ENCODE measurements at regions not wholly inside any gene's neighbourhood (a gene's known extent, or its start where the extent isn't known, plus 50 kb on each side); places are given as distances from the start of the nearest gene placed in this dataset.

DNA sequence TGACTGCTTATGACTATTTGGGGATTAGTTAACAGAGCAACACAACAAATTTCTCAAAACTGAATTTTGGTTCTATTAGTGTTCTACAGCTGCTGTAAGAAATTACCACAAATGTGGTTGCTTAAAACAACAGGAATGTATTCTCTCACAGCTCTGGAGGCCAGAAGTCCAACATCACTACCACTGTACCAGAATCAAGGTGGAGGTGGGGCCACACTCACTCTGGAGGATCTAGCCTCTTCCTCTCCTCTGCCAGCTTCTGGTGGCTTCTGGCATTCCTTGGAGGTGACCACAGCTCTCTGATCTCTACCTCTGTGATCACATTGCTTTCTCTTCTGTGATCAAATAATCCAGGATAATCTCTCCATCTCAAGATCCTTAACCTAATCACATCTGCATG, 194.7 kb upstream of the BMPER start:
- TF ChIP-seq POLR2AphosphoS5 (IDR thresholded peaks at IDR 0.05) (no peak), EP300 (IDR thresholded peaks at IDR 0.05) (no peak), POLR2A (IDR thresholded peaks at IDR 0.05) (no peak)
- TF ChIP-seq, protein P1, sequence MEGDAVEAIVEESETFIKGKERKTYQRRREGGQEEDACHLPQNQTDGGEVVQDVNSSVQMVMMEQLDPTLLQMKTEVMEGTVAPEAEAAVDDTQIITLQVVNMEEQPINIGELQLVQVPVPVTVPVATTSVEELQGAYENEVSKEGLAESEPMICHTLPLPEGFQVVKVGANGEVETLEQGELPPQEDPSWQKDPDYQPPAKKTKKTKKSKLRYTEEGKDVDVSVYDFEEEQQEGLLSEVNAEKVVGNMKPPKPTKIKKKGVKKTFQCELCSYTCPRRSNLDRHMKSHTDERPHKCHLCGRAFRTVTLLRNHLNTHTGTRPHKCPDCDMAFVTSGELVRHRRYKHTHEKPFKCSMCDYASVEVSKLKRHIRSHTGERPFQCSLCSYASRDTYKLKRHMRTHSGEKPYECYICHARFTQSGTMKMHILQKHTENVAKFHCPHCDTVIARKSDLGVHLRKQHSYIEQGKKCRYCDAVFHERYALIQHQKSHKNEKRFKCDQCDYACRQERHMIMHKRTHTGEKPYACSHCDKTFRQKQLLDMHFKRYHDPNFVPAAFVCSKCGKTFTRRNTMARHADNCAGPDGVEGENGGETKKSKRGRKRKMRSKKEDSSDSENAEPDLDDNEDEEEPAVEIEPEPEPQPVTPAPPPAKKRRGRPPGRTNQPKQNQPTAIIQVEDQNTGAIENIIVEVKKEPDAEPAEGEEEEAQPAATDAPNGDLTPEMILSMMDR (IDR thresholded peaks at IDR 0.05) = no peak
- H3K4me1 ChIP-seq = peaks cover 0 to 21% (median 5%) of the 10 kb centered on the region in 4 donors
- no peaks in the 10 kb centered on the region for H3K9me3 ChIP-seq
- DNase-seq = no peak
- no peak overlapping the region for H3K27ac ChIP-seq
- H3K27me3 ChIP-seq = no peaks in the 10 kb centered on the region
- intact Hi-C loops (cut with DNase I; ENCODE audit: low total_unique reads) = no loop called here
- H3K4me3 ChIP-seq = no peak overlapping the region
- no peaks in the 10 kb centered on the region for H3K36me3 ChIP-seq

DNA sequence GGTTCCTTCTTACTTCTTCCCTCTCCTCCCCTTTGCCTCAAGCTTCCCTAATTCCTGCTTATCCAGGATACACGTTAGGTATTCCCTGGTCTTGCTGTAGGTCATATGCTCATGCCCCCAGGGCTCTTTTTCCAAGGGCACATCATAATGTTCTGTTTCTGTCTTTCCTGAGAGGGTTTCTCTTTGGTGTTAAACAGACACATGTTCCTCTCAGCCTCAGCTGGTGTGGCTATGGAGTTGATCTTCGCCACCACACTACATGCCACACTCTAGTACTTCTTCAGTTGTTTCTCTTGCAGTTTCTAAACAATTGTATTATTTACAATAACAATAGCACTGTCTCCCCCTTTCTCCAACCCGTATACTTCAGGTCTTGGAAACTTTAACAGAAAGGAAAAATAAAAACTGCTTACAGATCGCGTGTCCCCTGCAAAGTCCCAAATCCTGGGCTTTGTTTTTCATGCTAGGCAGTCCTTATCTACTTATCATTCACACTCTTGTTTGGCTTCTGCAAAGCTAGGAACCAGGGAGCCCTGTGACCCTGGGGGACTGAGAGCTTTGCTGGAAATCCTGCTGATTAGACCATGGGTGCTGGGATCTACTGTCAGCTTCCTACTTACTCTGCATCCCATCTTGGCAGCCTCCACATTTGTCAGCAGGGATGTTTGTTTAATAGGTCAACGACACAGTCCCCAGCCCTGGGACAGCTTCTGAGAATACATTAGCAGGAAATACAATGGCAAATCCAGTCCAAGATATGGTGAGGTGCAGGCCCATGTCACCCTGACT, 193.9 kb upstream of the BMPER start:
- no peak for DNase-seq
- H3K27me3 ChIP-seq = no peaks in the 10 kb centered on the region
- H3K9me3 ChIP-seq = no peaks in the 10 kb centered on the region
- no peak overlapping the region for H3K27ac ChIP-seq
- WGBS, 5 donors = 41 to 53% (median 48%) methylated on average over 6 of the region's 6 CpGs
- intact Hi-C loops (cut with DNase I; ENCODE audit: low total_unique reads) = no loop called here
- H3K4me3 ChIP-seq = no peak overlapping the region
- no peaks in the 10 kb centered on the region for H3K36me3 ChIP-seq
- peaks cover 0 to 18% (median 4%) of the 10 kb centered on the region in 4 donors for H3K4me1 ChIP-seq
- TF ChIP-seq, protein P1 (IDR thresholded peaks at IDR 0.05) = no peak
- TF ChIP-seq POLR2AphosphoS5 (IDR thresholded peaks at IDR 0.05) (no peak), POLR2A (IDR thresholded peaks at IDR 0.05) (no peak), EP300 (IDR thresholded peaks at IDR 0.05) (no peak)

GRCh38 chr7:33712020-33712414, 193.3 kb upstream of the BMPER start:
- intact Hi-C loops (cut with DNase I; ENCODE audit: low total_unique reads) = no loop called here
- no peaks in the 10 kb centered on the region for H3K9me3 ChIP-seq
- no peaks in the 10 kb centered on the region for H3K27me3 ChIP-seq
- H3K36me3 ChIP-seq = no peaks in the 10 kb centered on the region
- no peak for DNase-seq
- H3K4me3 ChIP-seq = no peak overlapping the region
- H3K27ac ChIP-seq = no peak overlapping the region
- peaks cover 0 to 12% (median 3%) of the 10 kb centered on the region in 4 donors for H3K4me1 ChIP-seq
- WGBS, 5 donors = 61 to 81% (median 65%) methylated on average over 4 of the region's 4 CpGs
- TF ChIP-seq EP300 (IDR thresholded peaks at IDR 0.05) (no peak), POLR2AphosphoS5 (IDR thresholded peaks at IDR 0.05) (no peak), POLR2A (IDR thresholded peaks at IDR 0.05) (no peak)
- TF ChIP-seq, protein P1 (IDR thresholded peaks at IDR 0.05) = no peak

DNA sequence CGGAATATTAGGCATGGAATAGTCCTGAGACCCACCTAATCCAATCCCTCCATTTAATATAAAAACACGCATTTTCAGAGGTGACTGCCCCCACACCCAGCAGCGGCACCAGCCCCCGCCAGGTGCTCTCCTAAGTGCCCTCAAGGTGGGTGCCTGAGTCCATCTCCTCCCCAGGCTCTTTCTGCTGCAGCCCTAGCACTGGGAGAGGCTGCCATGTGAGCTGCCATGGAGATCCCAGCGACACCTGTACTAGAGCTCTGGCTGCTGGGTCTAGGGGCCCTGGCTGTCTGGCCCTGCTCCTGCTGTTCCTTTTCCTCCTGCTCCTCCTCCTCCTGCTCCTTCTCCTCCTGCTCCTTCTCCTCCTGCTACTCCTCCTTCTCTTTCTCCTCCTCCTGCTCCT, 191.1 kb upstream of the BMPER start:
- Histone ChIP-seq H3K4me3 (no peak overlapping the region), H3K36me3 (no peaks in the 10 kb centered on the region), H3K27me3 (no peaks in the 10 kb centered on the region), H3K27ac (no peak overlapping the region), H3K4me1 (peaks cover 0 to 22% (median 6%) of the 10 kb centered on the region in 4 donors), H3K9me3 (no peaks in the 10 kb centered on the region)
- TF ChIP-seq, protein P1 (IDR thresholded peaks at IDR 0.05) = no peak
- TF ChIP-seq POLR2AphosphoS5 (IDR thresholded peaks at IDR 0.05) = no peak
- no peak for TF ChIP-seq POLR2A (IDR thresholded peaks at IDR 0.05)
- TF ChIP-seq EP300 (IDR thresholded peaks at IDR 0.05) = no peak
- no peak for DNase-seq
- 79 to 98% (median 95%) methylated on average over 5 of the region's 5 CpGs for WGBS, 5 donors
- intact Hi-C loops (cut with DNase I; ENCODE audit: low total_unique reads) = no loop called here

All from stomach (tissue), 8 donors.